ENCODE measurements at regions not wholly inside any gene's neighbourhood (a gene's known extent, or its start where the extent isn't known, plus 50 kb on each side); places are given as distances from the start of the nearest gene placed in this dataset.

- ChIA-PET CTCF (no interaction called here), POLR2A (no interaction called here)
- no peak for TF ChIP-seq L3MBTL2 (conservative IDR thresholded peaks at IDR 0.05)
Measured at GRCh38 chr3:104685492-104685891, 681.2 kb upstream of the ALCAM start.

GRCh38 chr3:104687362-104687761 is 679.3 kb upstream of the ALCAM start:
- ChIA-PET POLR2A (no interaction called here), CTCF (no interaction called here)
- no peak for DNase-seq (ENCODE audit: extremely low spot score)
- TF ChIP-seq NFRKB (IDR thresholded peaks at IDR 0.05) (no peak), CTBP1 (IDR thresholded peaks at IDR 0.05; ENCODE audit: borderline replicate concordance) (no peak), TARDBP (IDR thresholded peaks at IDR 0.05) (no peak), FOXA1 (IDR thresholded peaks at IDR 0.05) (no peak), ZNF384 (IDR thresholded peaks at IDR 0.05) (no peak), SP1 (IDR thresholded peaks at IDR 0.05) (no peak), BHLHE40 (IDR thresholded peaks at IDR 0.05; ENCODE audit: borderline replicate concordance) (no peak), FOXK2 (IDR thresholded peaks at IDR 0.05) (no peak), ELF4 (IDR thresholded peaks at IDR 0.05) (no peak), L3MBTL2 (conservative IDR thresholded peaks at IDR 0.05) (no peak), HDGF (IDR thresholded peaks at IDR 0.05; ENCODE audit: borderline replicate concordance) (no peak), SUZ12 (IDR thresholded peaks at IDR 0.05) (no peak), PKNOX1 (IDR thresholded peaks at IDR 0.05) (no peak), ARNT (IDR thresholded peaks at IDR 0.05) (no peak), FOXM1 (IDR thresholded peaks at IDR 0.05; ENCODE audit: borderline replicate concordance) (no peak), LEF1 (IDR thresholded peaks at IDR 0.05; ENCODE audit: borderline replicate concordance) (no peak)

More at GRCh38 chr3:104685492-104685891, 681.2 kb upstream of the ALCAM start:
- no peak for DNase-seq (ENCODE audit: extremely low spot score)

- ChIA-PET POLR2A (no interaction called here), CTCF (no interaction called here)
- no peak for TF ChIP-seq FOXK2 (IDR thresholded peaks at IDR 0.05)
- no peak for TF ChIP-seq ARNT (IDR thresholded peaks at IDR 0.05)
- no peak for TF ChIP-seq BHLHE40 (IDR thresholded peaks at IDR 0.05; ENCODE audit: borderline replicate concordance)
- TF ChIP-seq TARDBP (IDR thresholded peaks at IDR 0.05), result no peak
- no peak for TF ChIP-seq L3MBTL2 (conservative IDR thresholded peaks at IDR 0.05)
- no peak for TF ChIP-seq LEF1 (IDR thresholded peaks at IDR 0.05; ENCODE audit: borderline replicate concordance)
- no peak for TF ChIP-seq ZNF384 (IDR thresholded peaks at IDR 0.05)
- TF ChIP-seq CTBP1 (IDR thresholded peaks at IDR 0.05; ENCODE audit: borderline replicate concordance), result no peak
- no peak for TF ChIP-seq PKNOX1 (IDR thresholded peaks at IDR 0.05)
- no peak for TF ChIP-seq FOXM1 (IDR thresholded peaks at IDR 0.05; ENCODE audit: borderline replicate concordance)
- no peak for TF ChIP-seq NFRKB (IDR thresholded peaks at IDR 0.05)
- no peak for DNase-seq (ENCODE audit: extremely low spot score)
Measured at GRCh38 chr3:104696470-104696869, 670.2 kb upstream of the ALCAM start.

GRCh38 chr3:104711406-104711805 is 655.3 kb upstream of the ALCAM start:
- CTCF ChIA-PET, result no interaction called here
- TF ChIP-seq LEF1 (IDR thresholded peaks at IDR 0.05; ENCODE audit: borderline replicate concordance) (no peak), ARNT (IDR thresholded peaks at IDR 0.05) (no peak)

GRCh38 chr3:104715972-104716371 is 650.7 kb upstream of the ALCAM start:
- no peak for DNase-seq (ENCODE audit: extremely low spot score)
- TF ChIP-seq SP1 (IDR thresholded peaks at IDR 0.05) (no peak), HDGF (IDR thresholded peaks at IDR 0.05; ENCODE audit: borderline replicate concordance) (no peak), CTBP1 (IDR thresholded peaks at IDR 0.05; ENCODE audit: borderline replicate concordance) (no peak), L3MBTL2 (conservative IDR thresholded peaks at IDR 0.05) (no peak), NFRKB (IDR thresholded peaks at IDR 0.05) (no peak), FOXK2 (IDR thresholded peaks at IDR 0.05) (no peak), FOXA1 (IDR thresholded peaks at IDR 0.05) (no peak), ZNF384 (IDR thresholded peaks at IDR 0.05) (no peak), TARDBP (IDR thresholded peaks at IDR 0.05) (no peak), BHLHE40 (IDR thresholded peaks at IDR 0.05; ENCODE audit: borderline replicate concordance) (no peak), FOXM1 (IDR thresholded peaks at IDR 0.05; ENCODE audit: borderline replicate concordance) (no peak), ARNT (IDR thresholded peaks at IDR 0.05) (no peak)
- ChIA-PET POLR2A (no interaction called here), CTCF (no interaction called here)

More at GRCh38 chr3:104711406-104711805, 655.3 kb upstream of the ALCAM start:
- POLR2A ChIA-PET, result interaction anchor here (0.8 kb wide), 1 partner anchor 657 kb away, joined by 3 read pairs; no protein-coding TSS in a partner anchor
- no peak for DNase-seq (ENCODE audit: extremely low spot score)

- ChIA-PET CTCF (no interaction called here), POLR2A (no interaction called here)
- DNase-seq (ENCODE audit: extremely low spot score), result no peak
- TF ChIP-seq LEF1 (IDR thresholded peaks at IDR 0.05; ENCODE audit: borderline replicate concordance) (no peak), NFRKB (IDR thresholded peaks at IDR 0.05) (no peak), ELF4 (IDR thresholded peaks at IDR 0.05) (no peak), L3MBTL2 (conservative IDR thresholded peaks at IDR 0.05) (no peak), FOXM1 (IDR thresholded peaks at IDR 0.05; ENCODE audit: borderline replicate concordance) (no peak), BHLHE40 (IDR thresholded peaks at IDR 0.05; ENCODE audit: borderline replicate concordance) (no peak), TARDBP (IDR thresholded peaks at IDR 0.05) (no peak), CTBP1 (IDR thresholded peaks at IDR 0.05; ENCODE audit: borderline replicate concordance) (no peak), FOXK2 (IDR thresholded peaks at IDR 0.05) (no peak), ARNT (IDR thresholded peaks at IDR 0.05) (no peak), SUZ12 (IDR thresholded peaks at IDR 0.05) (no peak), SP1 (IDR thresholded peaks at IDR 0.05) (no peak), FOXA1 (IDR thresholded peaks at IDR 0.05) (no peak), HDGF (IDR thresholded peaks at IDR 0.05; ENCODE audit: borderline replicate concordance) (no peak), ZNF384 (IDR thresholded peaks at IDR 0.05) (no peak), PKNOX1 (IDR thresholded peaks at IDR 0.05) (no peak)
Measured at GRCh38 chr3:104717828-104718196, 648.9 kb upstream of the ALCAM start.

GRCh38 chr3:104723000-104723399 is 643.7 kb upstream of the ALCAM start:
- ChIA-PET POLR2A (no interaction called here), CTCF (no interaction called here)
- DNase-seq (ENCODE audit: extremely low spot score), result no peak
- TF ChIP-seq L3MBTL2 (conservative IDR thresholded peaks at IDR 0.05), result no peak

Measured in HEK293T (cell line).